ENCODE measurements at regions not wholly inside any gene's neighbourhood (a gene's known extent, or its start where the extent isn't known, plus 50 kb on each side); places are given as distances from the start of the nearest gene placed in this dataset.

GRCh38 chr9:97237311-97237786 is 70.1 kb upstream of the CCDC180 start:
- ATAC-seq (no peak), FAIRE-seq (no peak), DNase-seq (ENCODE audit: low spot score) (peak; percentile 20)
- Histone ChIP-seq H4K20me1 (ENCODE audit: insufficient read depth, low read length) (no peaks in the 10 kb centered on the region), H3K36me3 (replicated peaks in 1 of 2; ENCODE audit: control insufficient read depth in 1 of 2, insufficient read depth in 2 of 2, low read length in 2 of 2) (no peaks in the 10 kb centered on the region), H3K27me3 (ENCODE audit: control insufficient read depth in 1 of 2, insufficient read depth in 2 of 2, low read length in 2 of 2) (no peaks in the 10 kb centered on the region), H3K9ac (ENCODE audit: insufficient read depth, low read depth, low read length) (peak overlapping the region; percentile 81), H3K4me3 (replicated peaks in 1 of 3; ENCODE audit: insufficient read depth in 1 of 3, low read depth in 2 of 3, low read length in 3 of 3) (peak overlapping the region; percentile 52 to 73 (median 58)), H3K79me2 (ENCODE audit: insufficient read depth, low read length) (peaks cover 23% of the 10 kb centered on the region), H3K9me3 (ENCODE audit: low read length) (peaks cover 10% of the 10 kb centered on the region; the same call in 1 of the 2 replicates), H2AFZ (ENCODE audit: low read length) (no peak overlapping the region), H3K27ac (ENCODE audit: extremely low read length, insufficient read depth, low read length) (peak overlapping the region; percentile 89), H3K4me1 (ENCODE audit: insufficient read depth, low read length) (peaks cover 10% of the 10 kb centered on the region), H3K4me2 (ENCODE audit: low read depth, low read length) (peak overlapping the region; percentile 63)
- WGBS (ENCODE audit: low lambda C conversion rate): 29% methylated on average over 17 of the region's 23 CpGs
- POLR2A ChIA-PET: interaction anchor here (1.4 to 2.2 kb wide), 4 partner anchors 167 to 396 kb away, joined by 4 to 11 read pairs (median 6); partner anchors contain the start of genes NCBP1 and TSTD2
- intact Hi-C loops (cut with micrococcal nuclease; ENCODE audit: unreplicated experiment) (loop anchor here (10.0 kb wide), 1 partner anchor 383 kb away; the partner anchor contains the start of gene ZNF782), in situ Hi-C loops (cut with HindIII; ENCODE audit: extremely low pct_ligation_motif_present, low pct_unique_long_range_greater_than_20kb) (no loop called here)
- CTCF ChIA-PET (ENCODE audit: low intra/inter-chr PET ratio, low total read pairs): no interaction called here
- TF ChIP-seq NR2F6 (IDR thresholded peaks at IDR 0.05) (no peak; the same call in 1 of the 2 replicates), NR2F6 (CRISPR knock-in tag; IDR thresholded peaks at IDR 0.05) (peak; percentile 47; the same call in 1 of the 2 replicates), PATZ1 (CRISPR knock-in tag; IDR thresholded peaks at IDR 0.05) (peak; percentile 55; the same call in 1 of the 2 replicates), HNF4A (CRISPR knock-in tag; IDR thresholded peaks at IDR 0.05) (peak; percentile 45; the same call in 1 of the 2 replicates), NR2C2 (CRISPR knock-in tag; IDR thresholded peaks at IDR 0.05; ENCODE audit: borderline replicate concordance) (peak; percentile 66), ZNF441 (CRISPR knock-in tag; IDR thresholded peaks at IDR 0.05; ENCODE audit: borderline replicate concordance) (no peak), ZNF687 (CRISPR knock-in tag; IDR thresholded peaks at IDR 0.05) (no peak), SAP130 (CRISPR knock-in tag; IDR thresholded peaks at IDR 0.05; ENCODE audit: low read depth) (0 out of 2 replicates have a peak, but pooled peaks have one; percentile 21), YY1 (IDR thresholded peaks at IDR 0.05; ENCODE audit: insufficient read depth, insufficient replicate concordance, low read depth, low read length) (peak; percentile 40), ASH2L (IDR thresholded peaks at IDR 0.05; ENCODE audit: insufficient read length, low read depth, low read length) (peak; percentile 22), MIXL1 (CRISPR knock-in tag; IDR thresholded peaks at IDR 0.05) (no peak), POLR2A (IDR thresholded peaks at IDR 0.05; ENCODE audit: insufficient read depth in 1 of 2, low read depth in 2 of 2, low read length in 2 of 2) (peak in 1 of 2 experiments; percentile 44; a peak in 1 of 4 replicates), POLR2AphosphoS5 (IDR thresholded peaks at IDR 0.05; ENCODE audit: low read depth, low read length) (0 out of 2 replicates have a peak, but pooled peaks have one; percentile 23)
- BruUV-seq (replicated peaks): no TSS peak
